A549 (cell line): ENCODE measurements at regions not wholly inside any gene's neighbourhood (a gene's known extent, or its start where the extent isn't known, plus 50 kb on each side); places are given as distances from the start of the nearest gene placed in this dataset.

Experiments
- ATAC-seq, 2 experiments: fragments of 200-7000 bp in 1 of 2; fragments of >200 bp in 1 of 2; cut with Nextera tagmentation in 1 of 2; cut with Tn5 transposase in 1 of 2; 3 replicates each; pipeline versions ENCODE4 v1.8.0 to v1.9.1; 2018 to 2020; ENCODE audit warnings: mild to moderate bottlenecking in 1 of 2, moderate library complexity in 1 of 2
- CTCF ChIA-PET: fragments of 300-600 bp; sonication (Branson Sonifier 250); formaldehyde crosslinking; extraction: SDS; loops from one replicate; lab custom pipeline; 2021; ENCODE audit warnings: antibody characterized with exemption, inconsistent platforms; lab: Yijun Ruan, JAX
- POLR2A ChIA-PET: fragments of 350-600 bp; formaldehyde crosslinking; extraction: SDS; loops from one replicate; lab custom pipeline; 2021; ENCODE audit warnings: antibody characterized with exemption, inconsistent platforms; lab: Yijun Ruan, JAX
- DNase-seq, 2 experiments: peaks; one replicate each; pipeline versions ENCODE4 v3.0.0 to v3.0.0-alpha.2; 2011 to 2016; ENCODE audit warnings: low read depth in 1 of 2, low spot score in 1 of 2
- FAIRE-seq: peaks from 2 replicates; lab custom pipeline; 2011; peaks lifted over from hg19 to GRCh38; lab: Jason Lieb, UNC
- H3K27ac ChIP-seq, 2 experiments: fragments of >200 bp; sonication (Bioruptor Twin); formaldehyde crosslinking; 3 replicates each; pipeline ENCODE4 v1.5.1; 2016 to 2017
- H3K4me1 ChIP-seq: fragments of >200 bp; sonication (Bioruptor Twin); formaldehyde crosslinking; 3 replicates; pipeline ENCODE4 v1.6.1; 2016
- H3K4me2 ChIP-seq: fragments of >200 bp; sonication (Bioruptor Twin); formaldehyde crosslinking; 3 replicates; pipeline ENCODE4 v1.6.1; 2016
- H3K4me3 ChIP-seq: fragments of >200 bp; sonication (Bioruptor Twin); formaldehyde crosslinking; 3 replicates; pipeline ENCODE4 v1.5.1; 2016
- H3K9me3 ChIP-seq: fragments of >200 bp; sonication (Bioruptor Twin); formaldehyde crosslinking; 3 replicates; pipeline ENCODE4 v1.6.1; 2016
- BHLHE40 ChIP-seq: IDR thresholded peaks from 2 replicates; pipeline ENCODE4 v1.6.1; 2012; ENCODE audit warnings: low read depth, low read length, inconsistent platforms
- CBX2 ChIP-seq: fragments of 200-600 bp; sonication (generic); IDR thresholded peaks from 2 replicates; pipeline ENCODE4 v1.6.1; 2016; ENCODE audit warnings: low read depth, mild to moderate bottlenecking, borderline replicate concordance
- CBX8 ChIP-seq: fragments of 200-600 bp; sonication (generic); IDR thresholded peaks from 2 replicates; pipeline ENCODE4 v1.6.1; 2016
- CEBPB ChIP-seq, 2 experiments: fragments of >200 bp in 1 of 2; sonication (Bioruptor Twin) in 1 of 2; formaldehyde crosslinking in 1 of 2; IDR thresholded peaks; 2 replicates each; pipeline ENCODE4 v1.6.1; 2012 to 2016
- CHD4 ChIP-seq: fragments of 200-600 bp; sonication (generic); IDR thresholded peaks from 2 replicates; pipeline ENCODE4 v1.6.1; 2016; ENCODE audit warnings: antibody characterized with exemption, mild to moderate bottlenecking, borderline replicate concordance
- ESRRA ChIP-seq: fragments of 150-350 bp; IDR thresholded peaks from 2 replicates; pipeline ENCODE4 v1.6.1; 2014; ENCODE audit warnings: mild to moderate bottlenecking, low read length, borderline replicate concordance
- FOSL2 ChIP-seq, 2 experiments: fragments of 450-650 bp in 1 of 2; fragments of >200 bp in 1 of 2; sonication (Bioruptor Twin) in 1 of 2; formaldehyde crosslinking; IDR thresholded peaks; 2 replicates each; pipeline versions ENCODE4 v1.5.0 to v1.6.1; 2016 to 2020; ENCODE audit warnings: mild to moderate bottlenecking in 1 of 2, moderate library complexity in 1 of 2
- GATA3 ChIP-seq: IDR thresholded peaks from 2 replicates; pipeline ENCODE4 v1.6.1; 2012; ENCODE audit warnings: borderline replicate concordance
- HOXA7 ChIP-seq: fragments of 250-450 bp; sonication (Bioruptor Pico); IDR thresholded peaks from 2 replicates; pipeline ENCODE4 v1.5.0; 2020; ENCODE audit warnings: mild to moderate bottlenecking, moderate library complexity
- HOXB5 ChIP-seq: fragments of 250-450 bp; sonication (Bioruptor Pico); IDR thresholded peaks from 2 replicates; pipeline ENCODE4 v1.5.0; 2020; ENCODE audit warnings: mild to moderate bottlenecking, moderate library complexity
- MAZ ChIP-seq: fragments of 150-350 bp; IDR thresholded peaks from 2 replicates; pipeline ENCODE4 v1.6.1; 2014; ENCODE audit warnings: antibody characterized with exemption, low read depth, low read length, borderline replicate concordance
- MYC ChIP-seq: IDR thresholded peaks from 2 replicates; pipeline ENCODE4 v1.6.1; 2012; ENCODE audit warnings: mild to moderate bottlenecking, inconsistent platforms, low read length, improper control_type of control experiment, borderline replicate concordance
- NR3C1 ChIP-seq: fragments of >200 bp; sonication (Bioruptor Twin); formaldehyde crosslinking; IDR thresholded peaks from 3 replicates; pipeline ENCODE4 v1.6.1; 2017
- PHF8 ChIP-seq: fragments of 200-600 bp; sonication (generic); IDR thresholded peaks from 2 replicates; pipeline ENCODE4 v1.6.1; 2016; ENCODE audit warnings: low read depth, mild to moderate bottlenecking, antibody characterized with exemption, moderate library complexity, borderline replicate concordance
- RAD21 ChIP-seq, 2 experiments: fragments of >200 bp in 1 of 2; sonication (Bioruptor Twin) in 1 of 2; formaldehyde crosslinking in 1 of 2; IDR thresholded peaks in 1 of 2; conservative IDR thresholded peaks in 1 of 2; 2 replicates in 1 of 2; 3 replicates in 1 of 2; pipeline ENCODE4 v1.6.1; 2012 to 2018; ENCODE audit warnings: inconsistent platforms in 1 of 2
- RCOR1 ChIP-seq: fragments of 150-350 bp; IDR thresholded peaks from 2 replicates; pipeline ENCODE4 v1.6.1; 2014; ENCODE audit warnings: antibody characterized with exemption, low read length, low read depth
- RFX5 ChIP-seq: fragments of 450-650 bp; IDR thresholded peaks from 2 replicates; pipeline ENCODE4 v1.7.1; 2014; ENCODE audit warnings: antibody characterized with exemption, mild to moderate bottlenecking, moderate library complexity
- TFCP2L1 ChIP-seq: fragments of 250-450 bp; sonication (Bioruptor Pico); IDR thresholded peaks from 2 replicates; pipeline ENCODE4 v1.5.0; 2021; ENCODE audit warnings: mild to moderate bottlenecking
- TP53 ChIP-seq: fragments of 250-450 bp; sonication (Bioruptor Pico); IDR thresholded peaks from 2 replicates; pipeline ENCODE4 v1.5.0; 2021; ENCODE audit warnings: mild to moderate bottlenecking, moderate library complexity
- USF2 ChIP-seq: fragments of 450-650 bp; IDR thresholded peaks from 2 replicates; pipeline ENCODE4 v1.6.1; 2014; ENCODE audit warnings: antibody characterized with exemption
- ZNF302 ChIP-seq: fragments of 250-450 bp; sonication (Bioruptor Pico); IDR thresholded peaks from 2 replicates; pipeline ENCODE4 v1.9.0; 2021; ENCODE audit warnings: inconsistent platforms, mild to moderate bottlenecking, moderate library complexity
- WGBS: methylation state at CpG from one replicate; pipeline ENCODE4 v1.1.6; 2017; ENCODE audit errors: missing lambda C conversion rate; 5-methylcytosine and 5-hydroxymethylcytosine counted together
- TF ChIP-seq, protein P1 (sequence below): fragments of 200-600 bp; sonication (generic); IDR thresholded peaks from 2 replicates; pipeline ENCODE4 v1.6.1; 2016; ENCODE audit warnings: antibody characterized with exemption, mild to moderate bottlenecking, moderate library complexity
- TF ChIP-seq, protein P2 (sequence below): fragments of 150-350 bp; IDR thresholded peaks from 2 replicates; pipeline ENCODE4 v1.6.1; 2014; ENCODE audit warnings: low read depth, mild to moderate bottlenecking, low read length
- TF ChIP-seq, protein P3 (sequence below): IDR thresholded peaks from 2 replicates; pipeline ENCODE4 v1.6.1; 2012; ENCODE audit warnings: low read depth, borderline replicate concordance
- TF ChIP-seq, protein P4 (sequence below): fragments of >200 bp; sonication (Bioruptor Twin); formaldehyde crosslinking; IDR thresholded peaks from 3 replicates; pipeline ENCODE4 v1.5.1; 2016

DNA sequence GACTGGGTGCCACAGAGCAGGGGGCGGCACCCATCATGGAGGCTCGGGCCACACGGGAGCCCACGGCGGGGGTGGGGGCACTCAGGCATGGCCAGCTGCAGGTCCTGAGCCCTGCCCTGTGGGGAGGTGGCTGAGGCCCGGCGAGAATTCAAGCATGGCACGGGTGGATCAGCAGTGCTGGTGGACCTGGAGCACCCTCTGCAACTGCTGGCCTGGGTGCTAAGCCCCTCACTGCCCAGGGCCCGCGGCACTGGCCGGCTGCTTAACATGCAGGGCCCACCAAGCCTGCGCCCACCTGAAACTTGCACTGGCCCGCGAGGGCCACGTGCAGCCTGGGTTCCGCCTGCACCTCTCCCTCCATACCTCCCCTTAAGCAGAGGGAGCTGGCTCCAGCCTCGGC, 258.6 kb downstream of the CENPC start:
- Histone ChIP-seq H3K4me3 (no peak overlapping the region), H3K4me1 (no peaks in the 10 kb centered on the region), H3K4me2 (no peak overlapping the region), H3K9me3 (no peaks in the 10 kb centered on the region), H3K27ac (no peak overlapping the region)
- DNase-seq (no peak), ATAC-seq (no peak), FAIRE-seq (no peak)
- POLR2A ChIA-PET: no interaction called here
- 78% methylated on average over 3 of the region's 17 CpGs for WGBS
- CTCF ChIA-PET: no interaction called here
- TF ChIP-seq RFX5: no peak
- no peak for TF ChIP-seq CHD4
- no peak for TF ChIP-seq HOXB5 (CRISPR knock-in tag)
- no peak for TF ChIP-seq HOXA7
- TF ChIP-seq TFCP2L1 (CRISPR knock-in tag): no peak
- TF ChIP-seq MAZ: no peak
- TF ChIP-seq CBX8: no peak
- TF ChIP-seq GATA3: no peak
- TF ChIP-seq, protein P1, sequence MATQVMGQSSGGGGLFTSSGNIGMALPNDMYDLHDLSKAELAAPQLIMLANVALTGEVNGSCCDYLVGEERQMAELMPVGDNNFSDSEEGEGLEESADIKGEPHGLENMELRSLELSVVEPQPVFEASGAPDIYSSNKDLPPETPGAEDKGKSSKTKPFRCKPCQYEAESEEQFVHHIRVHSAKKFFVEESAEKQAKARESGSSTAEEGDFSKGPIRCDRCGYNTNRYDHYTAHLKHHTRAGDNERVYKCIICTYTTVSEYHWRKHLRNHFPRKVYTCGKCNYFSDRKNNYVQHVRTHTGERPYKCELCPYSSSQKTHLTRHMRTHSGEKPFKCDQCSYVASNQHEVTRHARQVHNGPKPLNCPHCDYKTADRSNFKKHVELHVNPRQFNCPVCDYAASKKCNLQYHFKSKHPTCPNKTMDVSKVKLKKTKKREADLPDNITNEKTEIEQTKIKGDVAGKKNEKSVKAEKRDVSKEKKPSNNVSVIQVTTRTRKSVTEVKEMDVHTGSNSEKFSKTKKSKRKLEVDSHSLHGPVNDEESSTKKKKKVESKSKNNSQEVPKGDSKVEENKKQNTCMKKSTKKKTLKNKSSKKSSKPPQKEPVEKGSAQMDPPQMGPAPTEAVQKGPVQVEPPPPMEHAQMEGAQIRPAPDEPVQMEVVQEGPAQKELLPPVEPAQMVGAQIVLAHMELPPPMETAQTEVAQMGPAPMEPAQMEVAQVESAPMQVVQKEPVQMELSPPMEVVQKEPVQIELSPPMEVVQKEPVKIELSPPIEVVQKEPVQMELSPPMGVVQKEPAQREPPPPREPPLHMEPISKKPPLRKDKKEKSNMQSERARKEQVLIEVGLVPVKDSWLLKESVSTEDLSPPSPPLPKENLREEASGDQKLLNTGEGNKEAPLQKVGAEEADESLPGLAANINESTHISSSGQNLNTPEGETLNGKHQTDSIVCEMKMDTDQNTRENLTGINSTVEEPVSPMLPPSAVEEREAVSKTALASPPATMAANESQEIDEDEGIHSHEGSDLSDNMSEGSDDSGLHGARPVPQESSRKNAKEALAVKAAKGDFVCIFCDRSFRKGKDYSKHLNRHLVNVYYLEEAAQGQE: no peak
- no peak for TF ChIP-seq MYC
- no peak for TF ChIP-seq FOSL2 (IDR thresholded peaks at IDR 0.05)
- TF ChIP-seq FOSL2 (CRISPR knock-in tag; IDR thresholded peaks at IDR 0.05): no peak
- no peak for TF ChIP-seq CBX2
- TF ChIP-seq ESRRA: no peak
- no peak for TF ChIP-seq NR3C1
- no peak for TF ChIP-seq USF2
- TF ChIP-seq, protein P2, sequence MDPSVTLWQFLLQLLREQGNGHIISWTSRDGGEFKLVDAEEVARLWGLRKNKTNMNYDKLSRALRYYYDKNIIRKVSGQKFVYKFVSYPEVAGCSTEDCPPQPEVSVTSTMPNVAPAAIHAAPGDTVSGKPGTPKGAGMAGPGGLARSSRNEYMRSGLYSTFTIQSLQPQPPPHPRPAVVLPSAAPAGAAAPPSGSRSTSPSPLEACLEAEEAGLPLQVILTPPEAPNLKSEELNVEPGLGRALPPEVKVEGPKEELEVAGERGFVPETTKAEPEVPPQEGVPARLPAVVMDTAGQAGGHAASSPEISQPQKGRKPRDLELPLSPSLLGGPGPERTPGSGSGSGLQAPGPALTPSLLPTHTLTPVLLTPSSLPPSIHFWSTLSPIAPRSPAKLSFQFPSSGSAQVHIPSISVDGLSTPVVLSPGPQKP: no peak
- no peak for TF ChIP-seq RAD21 (conservative IDR thresholded peaks at IDR 0.05 in 1 of 2, IDR thresholded peaks at IDR 0.05 in 1 of 2)
- TF ChIP-seq, protein P3, sequence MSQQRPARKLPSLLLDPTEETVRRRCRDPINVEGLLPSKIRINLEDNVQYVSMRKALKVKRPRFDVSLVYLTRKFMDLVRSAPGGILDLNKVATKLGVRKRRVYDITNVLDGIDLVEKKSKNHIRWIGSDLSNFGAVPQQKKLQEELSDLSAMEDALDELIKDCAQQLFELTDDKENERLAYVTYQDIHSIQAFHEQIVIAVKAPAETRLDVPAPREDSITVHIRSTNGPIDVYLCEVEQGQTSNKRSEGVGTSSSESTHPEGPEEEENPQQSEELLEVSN: no peak
- TF ChIP-seq, protein P4, sequence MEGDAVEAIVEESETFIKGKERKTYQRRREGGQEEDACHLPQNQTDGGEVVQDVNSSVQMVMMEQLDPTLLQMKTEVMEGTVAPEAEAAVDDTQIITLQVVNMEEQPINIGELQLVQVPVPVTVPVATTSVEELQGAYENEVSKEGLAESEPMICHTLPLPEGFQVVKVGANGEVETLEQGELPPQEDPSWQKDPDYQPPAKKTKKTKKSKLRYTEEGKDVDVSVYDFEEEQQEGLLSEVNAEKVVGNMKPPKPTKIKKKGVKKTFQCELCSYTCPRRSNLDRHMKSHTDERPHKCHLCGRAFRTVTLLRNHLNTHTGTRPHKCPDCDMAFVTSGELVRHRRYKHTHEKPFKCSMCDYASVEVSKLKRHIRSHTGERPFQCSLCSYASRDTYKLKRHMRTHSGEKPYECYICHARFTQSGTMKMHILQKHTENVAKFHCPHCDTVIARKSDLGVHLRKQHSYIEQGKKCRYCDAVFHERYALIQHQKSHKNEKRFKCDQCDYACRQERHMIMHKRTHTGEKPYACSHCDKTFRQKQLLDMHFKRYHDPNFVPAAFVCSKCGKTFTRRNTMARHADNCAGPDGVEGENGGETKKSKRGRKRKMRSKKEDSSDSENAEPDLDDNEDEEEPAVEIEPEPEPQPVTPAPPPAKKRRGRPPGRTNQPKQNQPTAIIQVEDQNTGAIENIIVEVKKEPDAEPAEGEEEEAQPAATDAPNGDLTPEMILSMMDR: no peak

- DNase-seq: no peak
- ATAC-seq: no peak
- H3K27ac ChIP-seq: no peak overlapping the region
- H3K4me2 ChIP-seq: no peak overlapping the region
- no peak for TF ChIP-seq PHF8
- TF ChIP-seq CEBPB (IDR thresholded peaks at IDR 0.05): no peak
- no peak for TF ChIP-seq USF2
- no peak for TF ChIP-seq GATA3
- no peak for TF ChIP-seq RCOR1
- TF ChIP-seq BHLHE40: no peak
- no peak for TF ChIP-seq ZNF302 (CRISPR knock-in tag)
- TF ChIP-seq TP53: no peak
- H3K4me3 ChIP-seq: no peak overlapping the region
- no peaks in the 10 kb centered on the region for H3K4me1 ChIP-seq
- POLR2A ChIA-PET: no interaction called here
- no peaks in the 10 kb centered on the region for H3K9me3 ChIP-seq
- 42% methylated on average over 4 of the region's 13 CpGs for WGBS
- CTCF ChIA-PET: no interaction called here
- FAIRE-seq: no peak
Measured at GRCh38 chr4:67282749-67283148, 262.6 kb downstream of the CENPC start.
